Adrenal gland (tissue), 5 donors: ENCODE measurements at regions not wholly inside any gene's neighbourhood (a gene's known extent, or its start where the extent isn't known, plus 50 kb on each side); places are given as distances from the start of the nearest gene placed in this dataset.

Experiments used
- CTCF ChIP-seq, 6 experiments: fragments of 450-650 bp in 4 of 6; fragments of 200-600 bp in 2 of 6; sonication (generic) in 1 of 6; IDR thresholded peaks; 1 replicate in 5 of 6; 2 replicates in 1 of 6; pipeline versions ENCODE4 v1.5.1 to v1.8.0; 2016 to 2021; ENCODE audit warnings: antibody characterized with exemption in 6 of 6, mild to moderate bottlenecking in 2 of 6, moderate library complexity in 1 of 6
- POLR2A ChIP-seq, 2 donors: fragments of 450-650 bp; IDR thresholded peaks; one replicate each; pipeline ENCODE4 v1.6.1; 2017; ENCODE audit warnings: antibody characterized with exemption in 2 of 2, mild to moderate bottlenecking in 2 of 2, moderate library complexity in 1 of 2
- donor health status: DM: no; HTN: no; CAD: no.

- TF ChIP-seq CTCF (IDR thresholded peaks at IDR 0.05) (no peak), POLR2A (IDR thresholded peaks at IDR 0.05) (no peak)
Measured at GRCh38 chr12:90575995-90576394, 379.0 kb downstream of the CCER1 start.
